Activated CD4-positive, alpha-beta T cell treated with anti-CD3 and anti-CD28 coated beads, Interleukin-2, Interleukin-6, amounts not matched to agents 100 ng/mL and 50 ng/mL, durations not matched to agents 16 hours and 8 hours (primary cell): ENCODE measurements at regions not wholly inside any gene's neighbourhood (a gene's known extent, or its start where the extent isn't known, plus 50 kb on each side); places are given as distances from the start of the nearest gene placed in this dataset.

Source experiments
- DNase-seq: peaks from one replicate; pipeline ENCODE4 v3.0.0-alpha.2; 2020

DNA sequence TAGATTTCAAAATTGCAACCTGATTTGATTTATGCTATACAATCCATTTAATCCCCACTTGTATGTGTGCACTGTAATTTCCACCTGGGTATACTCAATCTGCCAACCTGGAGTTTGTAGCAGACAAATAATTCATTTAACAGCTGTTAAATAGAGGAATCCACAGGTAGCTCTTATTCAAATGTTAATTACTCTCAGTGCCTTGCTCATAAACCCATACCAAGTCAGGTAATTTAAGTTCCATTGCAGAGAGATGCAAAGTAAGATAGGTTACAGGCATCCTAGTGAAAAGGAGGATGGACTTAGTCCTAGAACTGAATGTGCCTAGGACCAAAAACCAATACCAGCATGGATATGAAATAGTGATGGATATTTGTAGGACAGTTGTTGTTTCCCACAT lies 674.2 kb downstream of the TBL1XR1 start:
- DNase-seq, result no peak

DNA sequence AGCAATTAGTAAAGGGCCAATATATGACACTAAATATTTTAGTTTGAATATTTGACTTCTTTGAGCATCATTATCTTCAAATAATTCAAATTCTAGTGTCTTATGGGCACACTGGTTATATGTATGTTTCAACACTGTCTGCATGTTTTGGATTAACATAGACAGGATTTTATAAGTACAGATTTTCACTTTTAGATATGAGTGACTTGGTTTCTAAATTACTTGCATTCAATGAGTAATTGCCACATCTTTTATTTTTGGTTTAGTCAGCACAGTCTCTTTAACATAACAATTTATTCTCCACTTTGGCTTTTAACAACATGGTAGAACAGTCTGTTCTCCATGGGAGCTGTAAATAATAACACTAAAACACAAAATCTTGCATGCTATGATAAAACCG lies 674.8 kb downstream of the TBL1XR1 start:
- DNase-seq, result peak; percentile 14

DNA sequence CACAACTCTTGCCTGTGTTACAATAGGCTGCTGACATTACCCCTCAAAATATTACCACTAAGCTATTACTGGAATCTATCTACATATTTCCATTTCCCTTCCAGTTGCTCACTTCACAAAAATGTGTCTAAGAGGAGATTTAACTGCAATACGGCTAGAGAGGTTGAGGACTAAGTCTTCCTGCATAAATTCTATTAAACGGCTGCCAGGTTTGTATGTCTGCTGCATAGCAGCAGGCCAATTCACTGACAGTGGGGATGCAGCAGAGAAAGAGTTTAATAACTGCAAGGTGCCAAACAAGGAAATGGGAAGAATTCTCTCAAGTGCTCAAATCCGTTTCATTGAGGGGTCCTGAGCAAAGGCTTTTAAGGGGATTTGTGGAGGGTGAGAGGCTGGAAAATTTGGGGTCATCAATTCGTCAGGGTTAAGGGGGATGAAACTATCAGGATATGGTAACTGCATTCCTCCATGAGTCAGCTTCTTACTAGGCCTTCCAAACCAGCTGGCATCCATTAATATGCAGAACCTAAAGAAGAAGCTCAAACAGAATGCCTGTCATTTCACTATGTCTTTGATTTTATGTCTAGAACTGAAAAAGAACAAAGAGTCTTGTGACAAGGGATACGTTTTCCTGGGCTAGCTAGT lies 675.6 kb downstream of the TBL1XR1 start:
- no peak for DNase-seq

DNA sequence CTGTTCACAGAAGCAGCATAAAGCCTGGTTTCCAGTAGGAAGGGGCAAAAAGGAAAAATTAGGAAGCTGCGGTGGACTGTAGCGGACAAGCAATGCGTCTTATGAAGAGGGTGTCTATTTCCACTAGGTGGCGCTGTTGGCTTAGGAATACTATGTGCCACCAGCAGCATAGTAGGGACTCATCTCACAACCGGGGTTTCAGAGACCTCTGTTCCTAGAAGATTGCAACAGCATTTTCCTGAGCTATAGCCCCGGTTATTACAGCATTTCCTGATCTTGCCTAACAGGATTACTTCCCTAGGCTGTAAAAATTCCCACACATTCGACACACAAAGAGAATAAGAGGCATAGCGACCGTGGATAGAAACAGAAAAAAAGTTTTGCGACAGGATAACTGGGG lies 683.0 kb downstream of the TBL1XR1 start:
- peak; percentile 39 for DNase-seq

DNA sequence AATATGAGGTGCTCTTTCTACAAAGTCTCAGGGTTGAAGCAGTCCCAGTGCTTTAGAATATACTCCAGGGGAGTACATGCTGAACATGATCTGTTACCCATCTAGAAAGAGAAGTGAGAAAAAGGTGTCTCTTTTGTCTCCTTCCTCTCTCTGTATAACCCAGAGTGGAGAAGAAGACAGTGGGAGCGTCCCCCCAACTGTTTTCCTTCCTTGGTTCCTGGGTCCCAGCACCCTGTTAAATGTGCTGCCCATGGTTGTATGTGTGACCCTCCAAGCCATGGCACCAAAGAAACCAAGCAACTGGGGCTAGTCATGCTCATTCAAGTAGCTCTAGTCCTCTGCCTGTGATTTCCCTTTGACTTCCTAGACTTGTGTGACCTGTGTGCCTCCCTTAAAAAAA lies 683.7 kb downstream of the TBL1XR1 start:
- no peak for DNase-seq

DNA sequence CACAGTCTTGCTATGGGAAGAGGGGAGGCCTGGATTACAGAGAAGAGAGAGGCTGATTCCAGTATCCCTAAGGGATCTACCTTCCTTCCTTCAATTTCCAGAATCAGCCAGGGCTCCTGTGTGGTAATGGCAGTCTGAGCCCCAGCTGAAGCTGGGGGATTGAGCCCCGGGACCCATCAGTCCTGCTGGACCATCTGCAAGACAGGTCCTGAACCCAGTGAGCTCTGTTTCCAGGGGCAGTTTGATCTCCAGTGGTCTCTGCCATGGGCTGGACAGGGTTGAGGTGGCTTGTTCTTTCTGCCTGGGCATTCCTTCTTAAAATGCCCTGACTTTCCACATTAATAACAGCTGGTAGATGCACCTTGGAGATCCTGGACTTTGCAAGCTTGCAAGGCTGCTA lies 685.2 kb downstream of the TBL1XR1 start:
- DNase-seq, result no peak

DNA sequence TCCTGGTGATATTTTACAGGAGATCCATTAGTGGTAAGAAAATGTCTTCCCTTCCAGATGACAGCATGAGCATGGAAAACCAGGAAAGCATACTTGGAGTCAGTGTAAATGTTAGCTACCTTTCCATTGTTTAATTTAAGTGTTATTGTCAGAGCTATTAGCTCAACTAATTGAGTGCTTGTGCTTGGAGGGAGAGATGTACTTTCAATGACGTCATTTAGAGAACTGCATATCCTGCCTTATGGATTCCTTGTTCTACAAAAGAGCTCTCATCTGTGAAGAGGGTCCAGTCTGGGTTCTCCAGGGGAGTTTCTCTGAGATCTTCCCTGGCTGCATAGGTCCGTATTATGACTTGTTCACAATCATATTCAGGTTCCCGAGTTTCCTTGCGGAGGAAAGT lies 687.2 kb downstream of the TBL1XR1 start:
- DNase-seq, result no peak

DNA sequence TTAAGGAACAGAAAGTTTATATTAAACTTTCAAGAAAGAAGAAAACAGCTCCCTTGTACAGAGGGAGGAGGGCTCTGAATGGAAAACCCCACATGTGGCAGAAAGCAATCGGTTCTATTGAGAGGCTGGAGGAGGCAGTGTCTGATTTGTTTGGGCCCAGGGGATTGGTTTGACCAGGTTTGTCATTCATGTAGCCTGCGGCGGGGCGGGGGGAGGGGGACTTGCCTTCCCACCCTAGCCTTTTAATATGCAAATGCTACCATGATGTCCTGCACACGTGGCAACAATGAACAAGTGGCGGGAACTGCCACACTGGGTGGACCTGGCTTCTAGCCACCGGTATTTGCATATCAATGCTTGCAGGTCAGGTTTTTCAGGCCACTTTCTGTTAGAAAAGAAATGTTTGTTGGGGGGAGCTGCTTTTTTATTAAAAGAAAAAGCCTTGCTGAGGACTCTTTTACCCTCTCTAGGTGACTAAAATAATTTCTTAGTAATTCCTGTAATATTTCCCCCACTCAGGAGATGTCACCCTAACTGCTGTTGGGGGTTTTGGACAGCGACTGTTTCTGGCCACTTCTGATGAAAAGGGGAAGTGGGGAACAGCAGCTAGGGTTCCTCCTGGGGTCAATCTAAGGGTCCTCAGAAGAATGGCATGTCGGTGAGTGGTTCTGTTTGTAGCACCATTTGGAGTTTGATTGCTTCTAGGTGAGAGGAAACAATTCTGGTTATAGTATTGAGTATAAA lies 691.2 kb downstream of the TBL1XR1 start:
- DNase-seq, result no peak

DNA sequence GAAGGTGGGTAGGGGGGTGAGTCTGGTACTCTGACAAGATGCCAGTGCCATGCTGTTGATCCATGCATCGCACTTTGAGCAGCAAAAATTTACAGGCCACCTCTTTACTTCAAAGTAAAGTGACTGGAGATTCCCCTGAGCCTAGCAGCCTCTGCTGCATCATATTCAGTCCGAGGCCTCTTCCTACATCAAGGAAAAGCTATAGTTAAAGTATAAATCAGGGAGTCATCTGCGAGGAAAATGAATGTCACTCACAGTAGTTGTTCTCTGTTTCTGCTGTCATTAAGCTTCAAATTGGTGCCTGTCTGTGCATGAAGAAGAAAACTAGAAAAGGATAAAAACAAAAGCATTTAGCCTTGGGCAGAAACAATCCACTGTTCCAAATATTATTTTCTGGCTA lies 706.2 kb downstream of the TBL1XR1 start:
- DNase-seq, result no peak

DNA sequence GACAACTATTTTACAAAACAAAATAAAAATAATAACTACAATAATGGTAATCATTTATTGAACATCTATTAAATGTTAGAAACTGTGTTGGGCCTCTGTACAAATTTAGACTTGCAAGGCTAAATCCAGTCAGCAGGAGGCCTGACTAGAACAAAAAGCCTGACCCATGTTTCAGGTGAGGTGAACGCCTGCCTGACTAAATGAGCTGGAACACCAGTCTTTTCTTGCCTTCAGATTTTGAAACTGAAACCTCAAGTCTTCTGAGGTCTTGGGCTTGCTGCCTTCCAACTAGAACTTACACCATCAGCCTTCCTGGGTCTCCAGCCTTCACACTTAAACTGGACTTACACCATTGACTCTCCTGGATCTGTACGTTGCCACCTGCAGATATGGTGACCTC lies 706.9 kb downstream of the TBL1XR1 start:
- DNase-seq, result no peak

DNA sequence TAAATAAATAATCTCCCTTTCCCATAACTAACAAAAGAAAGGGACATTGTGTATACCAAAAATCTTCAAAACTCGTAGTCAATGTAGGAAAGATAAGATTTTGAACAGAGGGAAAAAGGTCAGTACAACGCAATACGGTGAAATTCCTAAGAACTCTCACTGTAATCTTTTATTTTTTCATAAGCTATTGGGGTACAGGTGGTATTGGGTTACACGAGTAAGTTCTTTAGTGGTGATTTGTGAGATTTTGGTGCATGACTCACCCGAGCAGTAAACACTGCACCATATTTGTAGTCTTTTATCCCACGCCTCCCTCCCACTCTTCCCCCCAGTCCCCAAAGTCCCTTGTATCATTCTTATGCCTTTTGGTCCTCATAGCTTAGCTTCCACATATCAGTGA lies 718.0 kb downstream of the TBL1XR1 start:
- DNase-seq, result no peak

DNA sequence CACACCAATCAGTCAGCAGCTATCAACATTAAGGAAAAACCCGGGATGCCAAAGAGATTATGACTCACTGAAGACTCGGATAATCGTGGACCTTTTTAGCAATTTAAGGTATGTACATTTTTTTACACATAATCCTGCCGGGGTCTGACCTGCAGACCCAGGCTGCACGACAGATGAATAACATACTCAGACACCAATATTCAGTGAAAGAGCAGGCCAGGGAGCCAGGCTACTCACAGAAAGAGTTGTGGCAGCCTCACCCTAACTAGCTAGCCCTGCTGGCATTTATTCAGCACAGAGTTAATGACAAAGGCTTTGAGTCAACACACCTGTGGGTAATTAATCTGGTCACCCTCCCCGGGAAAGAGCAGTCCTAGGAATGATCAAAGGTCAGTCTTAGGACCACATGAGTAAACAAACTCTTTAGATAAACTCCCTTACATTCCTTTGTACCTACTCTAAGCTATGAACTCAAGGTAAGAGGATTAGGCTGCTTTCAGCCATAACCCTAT lies 727.5 kb downstream of the TBL1XR1 start:
- DNase-seq, result no peak

DNA sequence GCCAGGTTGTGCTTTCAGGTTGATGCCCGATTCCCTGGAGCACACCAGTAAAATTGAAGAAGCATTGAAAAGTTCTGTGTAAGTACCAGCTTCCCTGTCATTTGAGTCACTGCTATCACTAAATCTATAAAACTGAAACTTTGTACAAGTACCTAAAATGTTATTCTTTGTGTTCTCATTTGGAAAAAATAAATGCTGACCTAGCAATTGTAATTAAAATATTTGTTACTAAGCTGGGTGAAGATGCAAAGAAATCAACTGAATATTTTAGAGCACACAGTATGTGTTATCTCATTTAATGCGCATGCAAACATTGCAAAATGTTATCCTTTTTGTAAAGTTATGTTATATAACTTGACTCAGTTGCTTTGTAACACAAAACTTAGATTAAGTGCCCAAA lies 733.7 kb downstream of the TBL1XR1 start:
- DNase-seq, result no peak

DNA sequence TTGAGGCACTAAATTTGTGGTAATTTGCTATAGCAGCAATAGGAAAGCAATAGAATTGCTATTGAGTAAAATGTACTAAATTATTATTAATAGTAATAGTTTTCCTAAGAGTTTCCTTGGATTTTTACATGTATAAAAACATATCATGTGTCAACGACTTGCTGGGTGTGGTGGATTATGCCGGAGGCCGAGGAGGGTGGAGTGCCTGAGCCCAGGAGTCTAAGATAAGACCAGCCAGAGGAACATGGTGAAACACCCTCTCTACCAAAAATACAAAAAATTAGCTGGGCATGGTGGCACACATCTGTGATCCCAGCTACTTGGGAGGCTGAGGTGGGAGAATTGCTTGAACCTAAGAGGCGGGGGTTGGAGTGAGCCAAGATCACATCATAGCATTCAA lies 749.9 kb downstream of the TBL1XR1 start:
- DNase-seq, result no peak

DNA sequence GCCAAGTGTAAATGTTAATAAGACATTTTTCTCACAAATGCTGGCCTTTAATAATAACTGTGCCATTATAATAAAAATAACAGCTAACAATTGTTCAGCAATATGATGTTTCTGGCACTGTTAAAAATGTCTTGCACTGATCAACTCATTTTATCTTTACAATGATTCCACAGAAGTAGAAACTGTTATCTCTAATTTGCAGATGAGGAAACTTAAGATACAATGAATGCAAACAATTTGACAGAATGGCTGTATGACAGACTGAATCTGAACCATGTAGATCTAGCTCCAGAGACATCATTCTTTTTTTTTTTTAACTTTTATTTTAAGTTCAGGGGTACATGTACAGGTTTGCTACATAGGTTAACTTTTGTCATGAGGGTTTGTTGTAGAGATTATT lies 755.0 kb downstream of the TBL1XR1 start:
- no peak for DNase-seq

DNA sequence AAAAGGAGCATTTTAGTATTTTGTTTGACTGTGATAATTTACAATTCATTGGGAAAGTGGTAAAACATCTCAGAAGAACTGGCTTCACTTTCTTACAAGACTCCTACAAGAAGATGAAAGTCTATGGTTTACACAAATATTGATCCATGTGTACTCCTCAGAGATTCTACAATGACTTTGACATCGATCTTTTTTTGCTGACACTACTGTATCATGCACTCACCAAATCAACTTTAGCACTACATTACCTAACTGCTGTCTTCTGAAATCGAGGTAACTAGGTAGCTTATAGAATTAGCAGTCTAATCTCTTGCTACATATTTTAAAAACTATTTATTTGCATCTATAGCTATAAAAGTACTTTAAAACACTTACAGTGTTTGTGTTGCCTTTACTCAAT lies 757.6 kb downstream of the TBL1XR1 start:
- no peak for DNase-seq

DNA sequence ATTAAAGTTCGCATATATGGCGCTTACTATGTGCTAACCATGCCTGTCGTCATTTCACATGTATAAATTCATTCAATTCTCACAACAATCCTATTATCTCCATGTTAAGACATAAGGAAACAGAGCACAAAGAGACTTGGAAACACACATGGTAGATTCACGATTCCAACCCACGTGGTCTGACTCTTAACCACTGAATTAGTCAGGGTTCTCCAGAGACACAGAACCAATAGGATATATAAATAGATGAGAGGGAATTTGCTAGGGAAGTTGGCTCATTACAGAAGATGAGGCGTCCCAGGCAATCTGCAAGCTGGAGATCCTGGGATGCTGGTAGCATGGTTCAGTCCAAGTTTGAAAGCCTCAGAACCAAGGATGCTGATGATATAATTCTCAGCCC lies 765.3 kb downstream of the TBL1XR1 start:
- no peak for DNase-seq

DNA sequence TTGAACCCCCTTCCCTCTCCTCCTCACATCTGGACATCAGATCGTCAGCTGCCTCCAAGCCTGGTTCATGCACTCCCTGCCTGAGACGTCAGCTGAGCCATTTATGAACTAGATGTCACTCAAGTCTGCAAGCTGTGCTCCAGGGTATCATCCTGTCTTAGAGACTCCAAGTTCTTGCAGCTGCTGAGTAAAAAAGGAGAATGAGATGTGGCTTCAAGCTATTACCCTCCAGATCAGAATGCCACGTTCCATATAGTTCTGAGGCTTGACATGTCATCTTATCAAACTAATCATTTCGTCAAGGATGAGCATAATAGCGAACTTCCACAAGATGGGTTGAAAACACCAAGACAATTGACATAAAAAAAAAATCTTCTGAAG lies 766.3 kb downstream of the TBL1XR1 start:
- DNase-seq, result no peak

DNA sequence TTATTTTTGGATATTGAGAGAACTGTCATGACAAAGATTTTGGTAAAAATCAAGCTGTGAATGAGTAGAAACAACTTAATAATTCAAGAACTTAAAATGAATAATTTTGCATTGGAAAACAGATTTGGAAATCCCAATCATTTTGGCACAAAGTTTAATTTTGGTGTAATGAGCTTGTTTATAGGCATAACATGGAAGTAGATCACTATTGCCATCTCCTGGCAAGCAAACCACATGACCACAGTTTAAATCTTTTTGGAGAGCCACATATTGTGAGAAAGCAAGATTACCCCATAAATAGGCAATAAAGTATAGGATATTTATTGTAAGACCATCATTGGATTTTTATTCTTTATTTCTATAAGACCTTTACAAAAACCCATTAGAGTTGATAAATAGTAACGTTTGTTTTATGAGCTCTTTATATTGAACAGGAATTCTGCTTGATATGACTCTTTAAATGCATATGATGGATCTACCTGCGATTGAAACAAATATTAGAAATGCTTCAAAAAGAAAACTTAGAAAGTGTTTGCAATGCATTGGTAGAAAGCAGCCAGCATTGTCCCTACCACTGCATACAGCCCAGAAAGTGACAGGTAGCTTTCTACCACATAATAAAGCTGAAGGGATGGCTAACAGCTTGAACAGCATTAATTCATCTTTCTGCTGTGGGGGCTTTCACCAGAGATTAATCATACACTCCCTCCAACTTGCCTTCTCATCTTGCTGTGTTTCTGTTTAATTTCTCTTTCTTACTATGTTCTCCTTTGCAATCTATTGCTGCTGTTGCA lies 766.8 kb downstream of the TBL1XR1 start:
- DNase-seq, result peak; percentile 18

DNA sequence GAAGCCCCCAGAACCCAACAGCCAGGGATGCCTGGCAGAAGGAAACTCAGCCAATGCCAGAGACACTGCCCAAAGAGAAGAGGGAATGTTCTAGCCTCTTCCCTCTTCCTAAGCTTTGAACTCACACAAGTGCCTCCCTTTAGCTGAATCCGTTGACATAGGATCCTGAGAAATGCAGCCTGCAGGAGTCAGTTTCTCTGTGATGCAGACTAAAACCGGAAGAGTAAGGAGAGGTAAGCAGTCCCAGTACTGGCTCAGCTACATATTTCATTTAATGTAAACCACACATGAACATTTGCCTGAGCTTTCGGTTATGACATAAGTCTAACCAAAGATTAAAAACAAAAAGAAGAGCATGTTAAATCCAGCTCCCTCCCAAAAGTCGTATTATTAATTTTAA lies 768.7 kb downstream of the TBL1XR1 start:
- DNase-seq, result no peak

DNA sequence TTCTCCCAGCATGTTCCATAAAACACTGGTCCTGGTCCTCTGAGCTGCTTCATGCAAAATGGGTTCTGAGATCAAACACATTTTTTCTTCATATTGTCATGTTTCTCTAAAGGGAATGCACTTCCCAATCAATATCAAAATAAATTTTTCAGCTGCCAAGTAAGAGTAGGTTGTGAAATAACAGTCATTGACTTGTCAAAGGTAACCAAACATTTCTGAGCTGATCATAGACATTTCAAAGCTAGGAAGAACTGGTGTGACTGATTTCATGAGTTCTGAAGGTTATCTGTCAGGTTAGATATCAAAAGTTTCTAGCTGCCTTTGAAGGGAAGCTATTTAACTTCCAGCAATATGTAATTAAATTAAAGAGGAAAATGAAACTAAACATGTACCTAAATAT lies 770.9 kb downstream of the TBL1XR1 start:
- DNase-seq, result no peak

DNA sequence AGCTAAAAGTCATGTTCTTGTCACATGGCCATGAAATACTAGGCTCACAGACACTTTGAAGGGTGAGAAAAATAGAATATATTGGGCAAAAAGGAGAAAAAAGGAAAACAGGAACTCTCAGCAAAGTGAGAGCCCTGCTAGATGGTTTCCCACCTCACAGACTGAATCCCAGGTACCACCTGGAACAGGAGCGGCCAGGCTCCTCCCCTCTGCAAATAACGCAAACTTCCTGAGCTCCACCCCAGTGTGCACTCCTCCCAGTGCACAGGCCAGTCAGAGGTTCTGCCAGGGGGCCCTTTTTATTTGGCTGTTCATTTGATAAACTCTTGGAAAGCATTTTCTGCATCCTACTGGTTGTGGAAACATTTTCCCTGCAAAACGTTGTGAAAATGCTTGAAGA lies 780.4 kb downstream of the TBL1XR1 start:
- no peak for DNase-seq

DNA sequence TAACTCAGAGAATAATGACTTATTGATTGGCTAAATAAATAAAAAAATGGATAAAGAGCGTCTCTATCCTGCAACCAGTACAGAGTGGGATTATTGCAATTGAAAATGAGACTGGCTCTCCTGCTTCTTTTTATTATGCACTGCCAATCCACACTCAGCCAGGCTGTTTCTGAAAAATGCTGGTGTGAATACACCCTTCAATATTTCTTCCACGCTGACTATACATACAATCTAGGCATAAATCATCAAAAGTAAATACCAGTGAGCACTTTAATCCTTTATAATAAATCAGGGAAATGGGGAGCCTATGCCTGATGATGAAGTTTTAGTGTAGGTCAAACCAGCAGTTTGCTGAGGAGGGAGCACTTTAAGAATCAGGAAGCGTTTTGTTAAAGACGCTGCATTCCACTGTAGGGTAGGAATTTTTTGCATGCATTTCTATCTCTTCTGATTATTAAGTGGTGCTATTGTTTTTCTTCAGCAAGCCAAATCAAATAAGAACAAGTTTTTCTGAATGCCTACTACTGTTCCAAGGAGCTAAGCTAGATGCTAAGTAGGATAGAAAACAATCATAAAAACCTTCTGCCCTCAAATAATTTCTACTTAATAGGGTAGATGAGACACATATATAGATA lies 781.5 kb downstream of the TBL1XR1 start:
- DNase-seq, result no peak

DNA sequence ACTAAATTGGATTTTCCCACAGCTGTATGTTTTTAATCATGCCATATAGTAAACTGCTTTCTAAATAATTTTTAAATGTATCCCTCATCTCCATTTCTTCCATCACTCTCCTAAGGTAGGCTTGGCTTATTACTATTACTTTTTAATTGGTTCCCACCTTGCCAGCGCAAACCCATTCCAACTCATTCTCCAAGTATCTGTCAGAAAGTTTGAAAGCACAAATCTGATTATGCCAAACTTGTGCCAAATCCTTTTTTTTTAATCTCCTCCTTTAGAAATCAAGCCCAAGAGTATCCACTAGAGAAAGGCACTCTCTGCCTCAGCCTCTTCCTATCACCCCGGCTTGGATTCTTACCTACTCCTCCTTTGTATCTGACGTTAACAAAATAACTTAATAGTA lies 784.5 kb downstream of the TBL1XR1 start:
- no peak for DNase-seq
